HG03460 (cell line): ENCODE measurements at regions not wholly inside any gene's neighbourhood (a gene's known extent, or its start where the extent isn't known, plus 50 kb on each side); places are given as distances from the start of the nearest gene placed in this dataset.
"Not testable (repeated sequence)": the region's sequence is repeated elsewhere in the genome, so short reads cannot be mapped to it uniquely, and the experiment has no call there.

ENCODE experiments used
- ATAC-seq: cut with Tn5 transposase; IDR thresholded peaks from one replicate; pipeline ENCODE4 v1.9.1; 2021; ENCODE audit not compliant: unreplicated experiment

DNA sequence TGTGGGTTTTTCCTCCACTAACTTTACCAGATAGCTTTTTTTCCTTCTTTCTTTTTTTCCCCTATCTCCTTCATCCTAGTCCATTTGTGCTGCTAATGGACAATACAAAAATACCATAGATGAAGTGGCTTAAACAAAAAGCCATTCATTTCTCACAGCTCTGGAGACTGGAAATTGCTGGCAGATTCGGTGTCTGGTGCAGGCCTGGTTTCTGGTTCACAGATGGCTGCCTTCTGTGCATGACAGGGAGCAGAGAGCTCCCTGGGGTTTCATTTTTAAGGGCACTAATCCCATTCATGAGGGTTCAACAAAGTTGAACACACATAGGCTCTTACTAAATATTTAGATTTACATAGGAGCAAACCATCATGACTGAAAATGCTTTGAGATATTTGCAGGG is 467.4 kb downstream of the TYW1 start:
- ATAC-seq, result no peak

GRCh38 chr7:67466109-67466508 is 469.5 kb downstream of the TYW1 start:
- ATAC-seq, result no peak

- ATAC-seq, result no peak
Measured at GRCh38 chr7:67470256-67470751, 473.7 kb downstream of the TYW1 start.

DNA sequence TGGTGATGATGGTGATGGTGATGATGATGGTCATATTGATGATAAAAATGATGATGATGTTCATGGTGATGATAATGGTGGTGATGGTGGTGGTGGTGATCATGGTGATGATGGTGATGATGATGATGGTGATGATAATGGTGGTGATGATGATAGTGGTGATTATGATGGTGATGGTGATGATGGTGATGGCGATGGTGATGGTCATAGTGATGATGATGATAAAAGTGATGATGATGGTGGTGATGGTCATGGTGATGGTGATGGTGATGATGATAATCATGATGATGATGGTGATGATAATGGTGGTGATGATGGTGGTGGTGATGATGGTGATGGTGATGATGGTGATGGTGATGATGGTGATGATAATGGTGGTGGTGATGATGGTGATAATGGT is 478.7 kb downstream of the TYW1 start:
- no peak for ATAC-seq

DNA sequence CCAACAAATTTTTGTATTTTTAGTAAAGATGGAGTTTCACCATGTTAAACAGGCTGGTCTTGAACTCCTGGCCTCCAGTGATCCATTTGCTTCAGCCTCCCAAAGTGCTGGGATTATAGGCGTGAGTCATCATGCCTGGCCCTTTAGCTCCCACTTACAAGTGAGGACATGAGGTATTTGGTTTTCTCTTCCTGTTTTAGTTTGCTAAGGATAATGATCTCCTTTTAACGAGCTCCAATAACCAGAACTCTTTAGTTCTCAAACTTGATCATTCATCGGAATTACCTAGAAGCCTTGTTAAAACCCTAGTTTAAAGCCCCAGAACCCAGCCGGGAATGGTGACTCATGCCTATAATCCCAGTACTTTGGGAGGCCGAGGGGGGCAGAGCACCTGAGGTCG is 481.4 kb downstream of the TYW1 start:
- ATAC-seq, result no peak

DNA sequence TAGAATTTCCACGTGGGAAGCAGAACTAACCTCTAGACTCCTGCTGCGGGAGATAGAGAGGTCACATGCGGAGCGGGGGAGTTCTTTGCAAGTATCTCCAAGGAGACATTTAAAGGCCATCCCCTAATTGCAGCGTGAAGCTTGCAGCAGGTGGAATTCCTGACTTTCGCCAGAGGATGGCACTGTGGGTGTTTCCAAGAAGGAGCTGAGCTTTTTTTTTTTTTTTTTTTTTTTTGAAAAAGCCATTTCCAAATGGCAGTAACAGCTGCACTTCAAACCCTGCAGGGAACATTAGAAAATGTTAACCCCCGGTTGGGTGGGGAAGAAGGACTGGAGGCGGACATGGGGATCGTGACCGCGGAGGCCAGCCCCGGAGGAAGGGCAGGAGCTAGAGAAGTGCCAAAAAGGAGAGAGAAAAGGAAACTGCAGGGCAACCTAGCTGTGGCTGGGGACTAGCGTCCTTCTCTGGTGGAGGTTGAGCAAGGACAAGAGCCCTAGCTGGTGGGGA is 487.7 kb downstream of the TYW1 start:
- no peak for ATAC-seq

- ATAC-seq, result no peak
Measured at GRCh38 chr7:67486401-67486800, 489.8 kb downstream of the TYW1 start.

- no peak for ATAC-seq
Measured at GRCh38 chr7:67487316-67487715, 490.7 kb downstream of the TYW1 start.

GRCh38 chr7:67489881-67490280 is 493.2 kb downstream of the TYW1 start:
- ATAC-seq, result no peak

GRCh38 chr7:67493366-67493765 is 496.7 kb downstream of the TYW1 start:
- ATAC-seq, result no peak

- no peak for ATAC-seq
Measured at GRCh38 chr7:67496589-67496988, 500.0 kb downstream of the TYW1 start.

GRCh38 chr7:67497914-67498313 is 501.3 kb downstream of the TYW1 start:
- not testable (repeated sequence) for ATAC-seq

DNA sequence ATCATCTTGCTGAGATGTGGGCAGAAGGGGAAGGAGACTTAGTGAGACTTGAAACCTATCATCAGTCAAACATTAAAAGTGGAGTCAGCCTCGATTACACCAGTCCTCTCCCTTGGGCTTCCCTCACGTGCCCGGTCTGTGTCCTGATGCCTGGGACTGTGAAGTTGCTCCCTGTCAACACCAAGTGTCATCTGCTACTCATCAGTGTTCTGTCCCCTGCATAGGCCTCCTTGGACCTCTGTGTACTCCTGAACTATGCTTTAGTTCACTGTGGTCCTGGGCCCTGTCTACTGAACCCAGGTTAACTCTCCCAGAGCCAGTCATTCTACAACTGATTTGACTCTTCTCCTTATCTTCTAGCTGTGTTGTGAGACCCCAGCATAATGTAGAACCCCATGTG is 506.3 kb downstream of the TYW1 start:
- ATAC-seq, result no peak

DNA sequence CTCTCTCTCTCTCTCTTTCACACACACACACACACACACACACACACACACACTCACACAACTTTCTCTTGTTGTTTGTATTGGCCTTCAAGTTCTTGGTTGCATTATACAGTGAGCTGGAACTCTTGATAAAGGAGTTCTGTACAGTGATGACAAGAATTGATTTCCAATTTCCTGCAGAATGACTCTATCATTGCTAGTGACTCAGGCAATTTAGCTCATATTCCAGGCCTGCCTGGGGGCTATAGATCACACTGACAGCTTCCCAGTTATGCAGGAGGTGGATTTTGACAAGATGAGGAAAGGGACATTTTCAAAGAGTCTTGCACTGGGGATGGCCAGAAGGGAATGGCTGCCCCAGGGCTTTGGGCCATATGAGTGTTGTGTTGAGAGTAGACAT is 508.8 kb downstream of the TYW1 start:
- no peak for ATAC-seq

DNA sequence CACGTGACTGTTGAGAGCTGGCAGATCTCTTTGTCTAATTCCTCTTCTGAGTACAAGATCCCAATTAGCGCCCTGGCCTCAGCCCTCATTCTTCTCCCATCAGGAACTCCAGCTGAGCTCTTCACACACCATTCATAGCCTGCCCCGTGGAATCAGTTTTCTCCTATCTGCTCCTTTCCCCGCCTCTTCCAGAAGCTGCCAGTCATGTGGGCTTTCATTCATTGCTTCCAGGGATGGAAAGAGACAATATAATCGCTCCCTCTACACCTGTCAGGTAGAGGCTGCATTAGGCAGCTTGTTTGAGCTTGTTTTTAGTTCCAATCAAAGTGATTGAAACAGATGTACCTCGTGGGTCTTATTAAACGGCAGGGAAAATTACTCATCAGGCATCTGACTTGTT is 515.8 kb downstream of the TYW1 start:
- no peak for ATAC-seq

GRCh38 chr7:67518580-67518979 is 521.9 kb downstream of the TYW1 start:
- ATAC-seq, result no peak

GRCh38 chr7:67519171-67519570 is 522.5 kb downstream of the TYW1 start:
- no peak for ATAC-seq

DNA sequence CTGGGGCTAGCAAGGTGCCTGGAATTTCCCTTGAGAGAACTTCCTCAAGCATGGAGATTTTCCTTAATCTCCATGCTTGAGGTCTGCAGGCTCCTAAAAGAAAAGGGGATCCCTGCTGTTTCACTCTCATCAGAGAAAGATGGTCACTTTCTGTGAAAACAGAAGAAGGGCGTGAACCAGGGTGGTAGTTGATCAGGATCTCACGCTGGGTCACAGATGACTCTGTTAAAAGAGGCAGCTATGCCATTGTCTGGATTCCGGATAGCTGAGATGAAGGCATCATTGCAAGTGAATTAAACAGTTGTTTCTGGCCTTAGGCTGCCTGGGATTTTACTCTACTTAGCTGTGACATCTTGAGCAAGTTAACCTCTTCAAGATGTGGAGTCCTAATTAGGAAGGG is 525.9 kb downstream of the TYW1 start:
- no peak for ATAC-seq

- ATAC-seq, result no peak
Measured at GRCh38 chr7:67523713-67524112, 527.1 kb downstream of the TYW1 start.

DNA sequence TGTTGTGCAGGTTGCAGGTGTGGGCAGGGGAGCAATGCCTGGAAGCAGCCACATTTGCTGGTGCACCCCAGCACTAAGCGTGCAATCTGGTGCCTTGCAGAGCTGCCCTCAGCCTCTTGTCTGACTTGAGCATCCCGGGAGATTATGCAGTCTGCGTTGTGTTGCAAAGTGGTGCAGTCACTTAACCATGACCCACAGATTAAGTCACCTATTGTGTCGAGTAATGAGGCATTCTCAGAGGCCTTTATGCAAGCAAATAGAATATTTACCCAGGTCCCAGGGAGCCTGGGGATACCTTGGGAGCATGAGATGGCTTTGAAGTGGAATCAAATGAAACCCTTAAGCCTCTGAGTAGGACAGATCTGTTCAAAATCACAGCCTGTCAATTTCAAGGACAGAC is 529.0 kb downstream of the TYW1 start:
- ATAC-seq, result no peak

GRCh38 chr7:67535241-67535989 is 538.8 kb downstream of the TYW1 start:
- no peak for ATAC-seq

- ATAC-seq, result no peak
Measured at GRCh38 chr7:67542916-67543315, 546.3 kb downstream of the TYW1 start.
